Lung (tissue), 11 donors: ENCODE measurements at regions not wholly inside any gene's neighbourhood (a gene's known extent, or its start where the extent isn't known, plus 50 kb on each side); places are given as distances from the start of the nearest gene placed in this dataset.

Source experiments
- ATAC-seq: fragments of 200-7000 bp; cut with Tn5 transposase; one replicate; pipeline ENCODE4 v1.9.1; 2020; ENCODE audit warnings: moderate number of reproducible peaks; ENCODE audit not compliant: insufficient read depth, low FRiP score
- DNase-seq, 3 donors: peaks; one replicate each; pipeline ENCODE4 v3.0.0-alpha.2; 2013 to 2017
- H3K27ac ChIP-seq, 2 donors: one replicate each; pipeline ENCODE4 v1.5.1; 2013; ENCODE audit warnings: mild to moderate bottlenecking in 2 of 2, moderate library complexity in 2 of 2, control low read depth in 1 of 2, inconsistent platforms in 1 of 2, low read depth in 1 of 2, low read length in 1 of 2
- H3K27me3 ChIP-seq, 3 donors: one replicate each; pipeline ENCODE4 v1.5.1; 2013; ENCODE audit warnings: low read length in 2 of 3; ENCODE audit not compliant: control insufficient read depth in 3 of 3, insufficient read depth in 3 of 3
- H3K36me3 ChIP-seq, 4 donors: one replicate each; pipeline ENCODE4 v1.5.1; 2013; ENCODE audit warnings: low read length in 4 of 4, mild to moderate bottlenecking in 1 of 4, moderate library complexity in 1 of 4; ENCODE audit not compliant: control insufficient read depth in 4 of 4, insufficient read depth in 4 of 4
- H3K4me1 ChIP-seq, 5 donors: one replicate each; pipeline ENCODE4 v1.5.1; 2013; ENCODE audit warnings: low read length in 5 of 5, mild to moderate bottlenecking in 2 of 5, moderate library complexity in 1 of 5; ENCODE audit not compliant: control insufficient read depth in 5 of 5, insufficient read depth in 5 of 5
- H3K4me3 ChIP-seq: one replicate; pipeline ENCODE4 v1.5.1; 2013; ENCODE audit warnings: mild to moderate bottlenecking, control low read depth, moderate library complexity
- H3K9ac ChIP-seq, 2 donors: one replicate each; pipeline ENCODE4 v1.5.1; 2013; ENCODE audit warnings: low read length in 2 of 2, control low read depth in 1 of 2; ENCODE audit not compliant: insufficient read depth in 1 of 2
- H3K9me3 ChIP-seq, 4 donors: one replicate each; pipeline ENCODE4 v1.5.1; 2013; ENCODE audit warnings: low read length in 3 of 4, mild to moderate bottlenecking in 1 of 4, moderate library complexity in 1 of 4; ENCODE audit not compliant: control insufficient read depth in 4 of 4, insufficient read depth in 3 of 4
- CTCF ChIP-seq: IDR thresholded peaks from 2 replicates; pipeline ENCODE4 v1.5.1; 2012; ENCODE audit warnings: mild to moderate bottlenecking; ENCODE audit errors: control extremely low read depth, extremely low read depth
- WGBS, 2 donors: extraction: QIAGEN DNeasy Blood & Tissue Kit; methylation state at CpG; one replicate each; pipeline ENCODE4 v1.1.7; 2013; 5-methylcytosine and 5-hydroxymethylcytosine counted together
- donor health status: control.
- donor health status: control.
- donor health status: Bipolar disorder and iron deficiency.
- donor health status: healthy.
- donor health status: DM: yes; HTN: yes; CAD: no.

GRCh38 chr7:41878309-41879295 lies 175.7 kb upstream of the INHBA start:
- DNase-seq (no peak), ATAC-seq (no peak)
- no peaks in the 10 kb centered on the region for H3K27me3 ChIP-seq
- no peaks in the 10 kb centered on the region for H3K36me3 ChIP-seq
- no peak overlapping the region for H3K27ac ChIP-seq
- H3K4me3 ChIP-seq: no peak overlapping the region
- H3K9me3 ChIP-seq: peaks cover 0 to 6% (median 0%) of the 10 kb centered on the region in 4 donors
- peaks cover 0 to 15% (median 2%) of the 10 kb centered on the region in 5 donors for H3K4me1 ChIP-seq
- H3K9ac ChIP-seq: no peak overlapping the region
- WGBS, 2 donors: 46 to 66% methylated on average over 7 of the region's 7 CpGs
- no peak for TF ChIP-seq CTCF

GRCh38 chr7:41877118-41877517 lies 174.2 kb upstream of the INHBA start:
- Histone ChIP-seq H3K36me3 (no peaks in the 10 kb centered on the region), H3K4me3 (no peak overlapping the region), H3K27me3 (no peaks in the 10 kb centered on the region), H3K9ac (no peak overlapping the region), H3K27ac (no peak overlapping the region), H3K9me3 (peaks cover 0 to 6% (median 0%) of the 10 kb centered on the region in 4 donors), H3K4me1 (peaks cover 0 to 15% (median 2%) of the 10 kb centered on the region in 5 donors)
- no peak for TF ChIP-seq CTCF
- DNase-seq (no peak), ATAC-seq (no peak)
- 79 to 91% methylated on average over 7 of the region's 7 CpGs for WGBS, 2 donors

- no peaks in the 10 kb centered on the region for H3K36me3 ChIP-seq
- no peaks in the 10 kb centered on the region for H3K27me3 ChIP-seq
- H3K27ac ChIP-seq: no peak overlapping the region
- DNase-seq: no peak
- ATAC-seq: no peak
- H3K9ac ChIP-seq: no peak overlapping the region
- TF ChIP-seq CTCF: no peak
- no peak overlapping the region for H3K4me3 ChIP-seq
- H3K4me1 ChIP-seq: peaks cover 0 to 15% (median 2%) of the 10 kb centered on the region in 5 donors
- WGBS, 2 donors: 78 to 91% methylated on average over 6 of the region's 6 CpGs
- peaks cover 0 to 10% (median 0%) of the 10 kb centered on the region in 4 donors for H3K9me3 ChIP-seq
These were observed 172.6 kb upstream of the INHBA start for GRCh38 chr7:41875513-41875912.
